ENCODE measurements at regions not wholly inside any gene's neighbourhood (a gene's known extent, or its start where the extent isn't known, plus 50 kb on each side); places are given as distances from the start of the nearest gene placed in this dataset.

GRCh38 chr7:50146692-50147091 lies 53.6 kb upstream of the ZPBP start:
- 67% methylated on average over 2 of the region's 3 CpGs for WGBS (ENCODE audit: insufficient coverage)
- peaks cover 4% of the 10 kb centered on the region in 2 donors for H3K4me1 Mint-ChIP-seq

GRCh38 chr7:50145801-50146338 lies 52.8 kb upstream of the ZPBP start:
- Histone ChIP-seq H3K4me3 (ENCODE audit: low read length) (no peak overlapping the region), H3K9me3 (ENCODE audit: control insufficient read depth, insufficient read depth, low read length) (no peaks in the 10 kb centered on the region), H3K36me3 (ENCODE audit: control insufficient read depth, insufficient read depth, low read length) (no peaks in the 10 kb centered on the region), H3K27me3 (ENCODE audit: control insufficient read depth, insufficient read depth, low read length) (no peaks in the 10 kb centered on the region), H3K4me1 (ENCODE audit: control insufficient read depth, insufficient read depth, low read length) (peaks cover 9% of the 10 kb centered on the region), H3K27ac (ENCODE audit: low read length) (no peak overlapping the region)
- H3K27ac Mint-ChIP-seq: no peak overlapping the region
- H3K9me3 Mint-ChIP-seq: no peaks in the 10 kb centered on the region
- ATAC-seq: no peak
- no peaks in the 10 kb centered on the region for H3K36me3 Mint-ChIP-seq
- no peak for DNase-seq
- intact Hi-C loops (cut with micrococcal nuclease): no loop called here
- TF ChIP-seq CTCF (IDR thresholded peaks at IDR 0.05): no peak
- peaks cover 8% of the 10 kb centered on the region in 2 donors for H3K27me3 Mint-ChIP-seq (ENCODE audit: low read depth in 2 of 2)
- H3K4me1 Mint-ChIP-seq: peaks cover 4% of the 10 kb centered on the region in 2 donors
- 34% methylated on average over 2 of the region's 2 CpGs for WGBS (ENCODE audit: insufficient coverage)
- no peak overlapping the region for H3K4me3 Mint-ChIP-seq

More at GRCh38 chr7:50146692-50147091, 53.6 kb upstream of the ZPBP start:
- Histone ChIP-seq H3K27ac (ENCODE audit: low read length) (no peak overlapping the region), H3K4me3 (ENCODE audit: low read length) (no peak overlapping the region), H3K4me1 (ENCODE audit: control insufficient read depth, insufficient read depth, low read length) (peaks cover 9% of the 10 kb centered on the region), H3K9me3 (ENCODE audit: control insufficient read depth, insufficient read depth, low read length) (no peaks in the 10 kb centered on the region), H3K27me3 (ENCODE audit: control insufficient read depth, insufficient read depth, low read length) (no peaks in the 10 kb centered on the region), H3K36me3 (ENCODE audit: control insufficient read depth, insufficient read depth, low read length) (no peaks in the 10 kb centered on the region)
- intact Hi-C loops (cut with micrococcal nuclease): no loop called here
- ATAC-seq (no peak), DNase-seq (no peak)
- Mint-ChIP-seq H3K27me3 (ENCODE audit: low read depth in 2 of 2) (peaks cover 1 to 3% of the 10 kb centered on the region in 2 donors), H3K4me3 (no peak overlapping the region), H3K9me3 (no peaks in the 10 kb centered on the region), H3K36me3 (no peaks in the 10 kb centered on the region), H3K27ac (no peak overlapping the region)
- no peak for TF ChIP-seq CTCF (IDR thresholded peaks at IDR 0.05)

- H3K27ac Mint-ChIP-seq: no peak overlapping the region
- intact Hi-C loops (cut with micrococcal nuclease): no loop called here
- no peaks in the 10 kb centered on the region for H3K36me3 ChIP-seq (ENCODE audit: control insufficient read depth, insufficient read depth, low read length)
Observed at GRCh38 chr7:50145226-50145625, 52.2 kb upstream of the ZPBP start.

More at GRCh38 chr7:50145226-50145625, 52.2 kb upstream of the ZPBP start:
- H3K9me3 ChIP-seq (ENCODE audit: control insufficient read depth, insufficient read depth, low read length): no peaks in the 10 kb centered on the region
- H3K27ac ChIP-seq (ENCODE audit: low read length): no peak overlapping the region
- 93% methylated on average over 1 of the region's 2 CpGs for WGBS (ENCODE audit: insufficient coverage)
- H3K36me3 Mint-ChIP-seq: no peaks in the 10 kb centered on the region
- no peak overlapping the region for H3K4me3 Mint-ChIP-seq
- H3K4me1 Mint-ChIP-seq: peaks cover 4% of the 10 kb centered on the region in 2 donors
- no peaks in the 10 kb centered on the region for H3K27me3 ChIP-seq (ENCODE audit: control insufficient read depth, insufficient read depth, low read length)
- peaks cover 9% of the 10 kb centered on the region for H3K4me1 ChIP-seq (ENCODE audit: control insufficient read depth, insufficient read depth, low read length)
- no peak for ATAC-seq
- peaks cover 8% of the 10 kb centered on the region in 2 donors for H3K27me3 Mint-ChIP-seq (ENCODE audit: low read depth in 2 of 2)
- no peaks in the 10 kb centered on the region for H3K9me3 Mint-ChIP-seq
- no peak for TF ChIP-seq CTCF (IDR thresholded peaks at IDR 0.05)
- H3K4me3 ChIP-seq (ENCODE audit: low read length): no peak overlapping the region
- no peak for DNase-seq

Data from natural killer cell (primary cell).